Vagina (tissue), 2 donors: ENCODE measurements at regions not wholly inside any gene's neighbourhood (a gene's known extent, or its start where the extent isn't known, plus 50 kb on each side); places are given as distances from the start of the nearest gene placed in this dataset.

Source experiments
- POLR2A ChIP-seq, 2 donors: fragments of 450-650 bp; IDR thresholded peaks; one replicate each; pipeline ENCODE4 v1.6.1; 2017; ENCODE audit warnings: antibody characterized with exemption in 2 of 2, mild to moderate bottlenecking in 2 of 2, moderate library complexity in 2 of 2
- POLR2AphosphoS5 ChIP-seq, 2 donors: sonication (generic); formaldehyde crosslinking; IDR thresholded peaks; one replicate each; pipeline ENCODE4 v1.9.0; 2017; ENCODE audit warnings: antibody characterized with exemption in 2 of 2, mild to moderate bottlenecking in 2 of 2, low read depth in 1 of 2; ENCODE audit not compliant: insufficient read depth in 1 of 2
- TF ChIP-seq, protein P1 (sequence below), 3 experiments: fragments of 450-650 bp in 2 of 3; fragments of 200-600 bp in 1 of 3; sonication (generic) in 1 of 3; IDR thresholded peaks; one replicate each; pipeline ENCODE4 v1.5.1; 2017 to 2019; ENCODE audit warnings: antibody characterized with exemption in 3 of 3, mild to moderate bottlenecking in 2 of 3, moderate library complexity in 2 of 3

GRCh38 chr16:13348416-13348815 lies 447.0 kb downstream of the SHISA9 start:
- TF ChIP-seq, protein P1, sequence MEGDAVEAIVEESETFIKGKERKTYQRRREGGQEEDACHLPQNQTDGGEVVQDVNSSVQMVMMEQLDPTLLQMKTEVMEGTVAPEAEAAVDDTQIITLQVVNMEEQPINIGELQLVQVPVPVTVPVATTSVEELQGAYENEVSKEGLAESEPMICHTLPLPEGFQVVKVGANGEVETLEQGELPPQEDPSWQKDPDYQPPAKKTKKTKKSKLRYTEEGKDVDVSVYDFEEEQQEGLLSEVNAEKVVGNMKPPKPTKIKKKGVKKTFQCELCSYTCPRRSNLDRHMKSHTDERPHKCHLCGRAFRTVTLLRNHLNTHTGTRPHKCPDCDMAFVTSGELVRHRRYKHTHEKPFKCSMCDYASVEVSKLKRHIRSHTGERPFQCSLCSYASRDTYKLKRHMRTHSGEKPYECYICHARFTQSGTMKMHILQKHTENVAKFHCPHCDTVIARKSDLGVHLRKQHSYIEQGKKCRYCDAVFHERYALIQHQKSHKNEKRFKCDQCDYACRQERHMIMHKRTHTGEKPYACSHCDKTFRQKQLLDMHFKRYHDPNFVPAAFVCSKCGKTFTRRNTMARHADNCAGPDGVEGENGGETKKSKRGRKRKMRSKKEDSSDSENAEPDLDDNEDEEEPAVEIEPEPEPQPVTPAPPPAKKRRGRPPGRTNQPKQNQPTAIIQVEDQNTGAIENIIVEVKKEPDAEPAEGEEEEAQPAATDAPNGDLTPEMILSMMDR (IDR thresholded peaks at IDR 0.05), result no peak
- TF ChIP-seq POLR2A (IDR thresholded peaks at IDR 0.05) (no peak), POLR2AphosphoS5 (IDR thresholded peaks at IDR 0.05; ENCODE audit: insufficient read depth in 1 of 2, low read depth in 1 of 2) (no peak)
